Astrocyte (in vitro differentiated cells and primary cell): ENCODE measurements at regions not wholly inside any gene's neighbourhood (a gene's known extent, or its start where the extent isn't known, plus 50 kb on each side); places are given as distances from the start of the nearest gene placed in this dataset.
A peak's percentile ranks its signal among the peaks of the same experiment; 100 is the strongest.

Source experiments
- DNase-seq: peaks from one replicate; pipeline ENCODE4 v3.0.0-alpha.2; 2010; ENCODE audit warnings: low read depth
- FAIRE-seq: peaks from 2 replicates; lab custom pipeline; 2011; peaks lifted over from hg19 to GRCh38; lab: Jason Lieb, UNC
- H2AFZ ChIP-seq: 2 replicates; pipeline ENCODE4 v1.6.0; 2012; ENCODE audit warnings: low read depth, low read length, inconsistent platforms
- H3K27ac ChIP-seq: 2 replicates; pipeline ENCODE4 v1.5.1; 2011; ENCODE audit warnings: low read depth, low read length, inconsistent platforms
- H3K27me3 ChIP-seq: 2 replicates; pipeline ENCODE4 v1.6.0; 2011; ENCODE audit warnings: low read length, inconsistent platforms; ENCODE audit not compliant: insufficient read depth
- H3K36me3 ChIP-seq: 2 replicates; pipeline ENCODE4 v1.5.1; 2011; ENCODE audit warnings: low read length, inconsistent platforms; ENCODE audit not compliant: insufficient read depth
- H3K4me1 ChIP-seq: 2 replicates; pipeline ENCODE4 v1.5.1; 2011; ENCODE audit warnings: low read length, inconsistent platforms; ENCODE audit not compliant: insufficient read depth
- H3K4me2 ChIP-seq: 2 replicates; pipeline ENCODE4 v1.6.0; 2012; ENCODE audit warnings: low read length, inconsistent platforms
- H3K4me3 ChIP-seq: 2 replicates; pipeline ENCODE4 v1.5.1; 2011; ENCODE audit warnings: low read depth, mild to moderate bottlenecking, low read length, inconsistent platforms; ENCODE audit not compliant: insufficient read depth
- H3K79me2 ChIP-seq: 2 replicates; pipeline ENCODE4 v1.6.0; 2012; ENCODE audit warnings: mild to moderate bottlenecking, low read length, inconsistent platforms; ENCODE audit not compliant: insufficient read depth
- H3K9ac ChIP-seq: 2 replicates; pipeline ENCODE4 v1.6.0; 2012; ENCODE audit warnings: mild to moderate bottlenecking, low read length, inconsistent platforms
- H3K9me3 ChIP-seq: 2 replicates; pipeline ENCODE4 v1.5.1; 2012; ENCODE audit warnings: low read depth, mild to moderate bottlenecking, low read length, inconsistent platforms; ENCODE audit not compliant: insufficient read depth
- H4K20me1 ChIP-seq: 2 replicates; pipeline ENCODE4 v1.6.0; 2012; ENCODE audit warnings: low read length, inconsistent platforms; ENCODE audit not compliant: insufficient read depth
- H3K27ac Mint-ChIP-seq: one replicate; pipeline ENCODE4 v1.8.0; 2021; ENCODE audit warnings: mild to moderate bottlenecking, mixed read lengths; ENCODE audit not compliant: unreplicated experiment
- H3K27me3 Mint-ChIP-seq: one replicate; pipeline ENCODE4 v1.8.0; 2021; ENCODE audit warnings: low read depth, mixed read lengths; ENCODE audit not compliant: unreplicated experiment
- H3K36me3 Mint-ChIP-seq: one replicate; pipeline ENCODE4 v1.8.0; 2021; ENCODE audit warnings: low read depth, mixed read lengths; ENCODE audit not compliant: unreplicated experiment
- H3K4me1 Mint-ChIP-seq: one replicate; pipeline ENCODE4 v1.8.0; 2021; ENCODE audit warnings: low read depth, mixed read lengths; ENCODE audit not compliant: unreplicated experiment
- H3K4me3 Mint-ChIP-seq: one replicate; pipeline ENCODE4 v1.8.0; 2021; ENCODE audit warnings: mild to moderate bottlenecking, moderate library complexity, mixed read lengths; ENCODE audit not compliant: unreplicated experiment
- H3K9me3 Mint-ChIP-seq: one replicate; pipeline ENCODE4 v1.8.0; 2021; ENCODE audit warnings: mild to moderate bottlenecking, mixed read lengths; ENCODE audit not compliant: unreplicated experiment
- CTCF ChIP-seq: IDR thresholded peaks from 2 replicates; pipeline ENCODE4 v1.5.1; 2011; ENCODE audit warnings: low read depth, mild to moderate bottlenecking, inconsistent platforms, low read length, moderate library complexity; ENCODE audit not compliant: insufficient read depth
- EZH2 ChIP-seq: IDR thresholded peaks from 2 replicates; pipeline ENCODE4 v1.6.1; 2012; ENCODE audit warnings: mild to moderate bottlenecking, low read length, inconsistent platforms; ENCODE audit not compliant: insufficient read depth

DNA sequence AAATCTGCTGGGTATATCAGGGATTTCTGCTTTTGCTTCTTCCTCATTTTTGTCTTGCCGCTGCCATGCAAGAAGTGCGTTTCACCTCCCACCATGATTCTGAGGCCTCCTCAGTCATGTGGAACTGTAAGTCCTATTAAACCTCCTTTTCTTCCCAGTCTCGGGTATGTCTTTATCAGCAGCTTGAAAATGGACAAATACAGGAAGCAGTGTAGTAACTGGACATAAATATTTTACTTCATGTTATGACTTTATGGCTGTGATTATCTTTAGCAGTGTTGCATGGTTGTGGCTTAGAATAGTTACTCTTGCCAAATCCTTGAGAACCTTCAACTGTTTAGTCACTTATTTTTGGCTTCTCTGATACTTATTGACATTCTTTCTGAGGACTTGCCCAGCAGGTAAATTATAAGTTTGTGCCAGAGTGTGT lies 66.2 kb upstream of the DLX2 start:
- no peaks in the 10 kb centered on the region for H4K20me1 ChIP-seq
- H3K27me3 Mint-ChIP-seq: peaks cover 12% of the 10 kb centered on the region
- no peaks in the 10 kb centered on the region for H3K36me3 ChIP-seq
- FAIRE-seq: no peak
- H3K4me3 ChIP-seq: no peak overlapping the region
- H3K27me3 ChIP-seq: no peaks in the 10 kb centered on the region
- H3K4me1 ChIP-seq: no peaks in the 10 kb centered on the region
- H3K27ac ChIP-seq: no peak overlapping the region
- no peak overlapping the region for H3K27ac Mint-ChIP-seq
- H3K4me1 Mint-ChIP-seq: no peaks in the 10 kb centered on the region
- no peak overlapping the region for H2AFZ ChIP-seq
- DNase-seq: peak; percentile 58
- H3K36me3 Mint-ChIP-seq: no peaks in the 10 kb centered on the region
- H3K79me2 ChIP-seq: no peaks in the 10 kb centered on the region
- H3K9me3 Mint-ChIP-seq: no peaks in the 10 kb centered on the region
- no peak for TF ChIP-seq EZH2
- TF ChIP-seq CTCF: no peak
- H3K4me3 Mint-ChIP-seq: no peak overlapping the region
- no peak overlapping the region for H3K9ac ChIP-seq
- H3K4me2 ChIP-seq: no peak overlapping the region
- H3K9me3 ChIP-seq: no peaks in the 10 kb centered on the region

GRCh38 chr2:172169611-172170010 lies 66.9 kb upstream of the DLX2 start:
- Mint-ChIP-seq H3K4me3 (no peak overlapping the region), H3K9me3 (no peaks in the 10 kb centered on the region), H3K4me1 (no peaks in the 10 kb centered on the region), H3K27me3 (peaks cover 12% of the 10 kb centered on the region), H3K36me3 (no peaks in the 10 kb centered on the region), H3K27ac (no peak overlapping the region)
- Histone ChIP-seq H3K9me3 (no peaks in the 10 kb centered on the region), H3K4me1 (no peaks in the 10 kb centered on the region), H3K4me2 (no peak overlapping the region), H2AFZ (no peak overlapping the region), H4K20me1 (no peaks in the 10 kb centered on the region), H3K79me2 (no peaks in the 10 kb centered on the region), H3K36me3 (no peaks in the 10 kb centered on the region), H3K27ac (no peak overlapping the region), H3K27me3 (no peaks in the 10 kb centered on the region), H3K9ac (no peak overlapping the region), H3K4me3 (no peak overlapping the region)
- no peak for DNase-seq
- no peak for FAIRE-seq
- TF ChIP-seq CTCF (no peak), EZH2 (no peak)

GRCh38 chr2:172172513-172173173 lies 69.9 kb upstream of the DLX2 start:
- Histone ChIP-seq H3K4me2 (peak overlapping the region; percentile 97), H3K27me3 (no peaks in the 10 kb centered on the region), H2AFZ (peak overlapping the region; percentile 99), H3K36me3 (no peaks in the 10 kb centered on the region), H3K27ac (peak overlapping the region; percentile 22), H3K4me3 (peak overlapping the region; percentile 70), H3K4me1 (peaks cover 3% of the 10 kb centered on the region), H4K20me1 (no peaks in the 10 kb centered on the region), H3K79me2 (no peaks in the 10 kb centered on the region), H3K9me3 (no peaks in the 10 kb centered on the region), H3K9ac (peak overlapping the region; percentile 75)
- Mint-ChIP-seq H3K36me3 (no peaks in the 10 kb centered on the region), H3K4me1 (no peaks in the 10 kb centered on the region), H3K27ac (no peak overlapping the region), H3K9me3 (no peaks in the 10 kb centered on the region), H3K4me3 (peak overlapping the region; percentile 76), H3K27me3 (peaks cover 10% of the 10 kb centered on the region)
- no peak for FAIRE-seq
- TF ChIP-seq EZH2: no peak
- peak; percentile 48 for TF ChIP-seq CTCF
- DNase-seq: peak; percentile 10
